SH-SY5Y (cell line): ENCODE measurements at regions not wholly inside any gene's neighbourhood (a gene's known extent, or its start where the extent isn't known, plus 50 kb on each side); places are given as distances from the start of the nearest gene placed in this dataset.

Experiments used
- GATA2 ChIP-seq: IDR thresholded peaks from 2 replicates; pipeline ENCODE4 v1.6.1; 2011; ENCODE audit warnings: mild to moderate bottlenecking, low read depth, low read length
- GATA3 ChIP-seq: IDR thresholded peaks from 2 replicates; pipeline ENCODE4 v1.6.1; 2011; ENCODE audit warnings: low read depth, mild to moderate bottlenecking, low read length, moderate library complexity

GRCh38 chr3:80408030-80408721 lies 640.4 kb upstream of the ROBO1 start:
- TF ChIP-seq GATA2: no peak
- no peak for TF ChIP-seq GATA3
